Dendritic cell treated with granulocyte-macrophage colony-stimulating factor and Interleukin-4, amounts not matched to agents 40 ng/mL and 50 ng/mL, for 4 days (primary cell): ENCODE measurements at regions not wholly inside any gene's neighbourhood (a gene's known extent, or its start where the extent isn't known, plus 50 kb on each side); places are given as distances from the start of the nearest gene placed in this dataset.

Experiments
- H3K27ac Mint-ChIP-seq: one replicate; pipeline ENCODE4 v1.8.0; 2022; ENCODE audit warnings: mild to moderate bottlenecking, mixed read lengths
- H3K27me3 Mint-ChIP-seq: one replicate; pipeline ENCODE4 v1.8.0; 2022; ENCODE audit warnings: mild to moderate bottlenecking, mixed read lengths
- H3K36me3 Mint-ChIP-seq: one replicate; pipeline ENCODE4 v1.8.0; 2022; ENCODE audit warnings: low read depth, mixed read lengths
- H3K4me1 Mint-ChIP-seq: one replicate; pipeline ENCODE4 v1.8.0; 2022; ENCODE audit warnings: low read depth, mixed read lengths
- H3K4me3 Mint-ChIP-seq: one replicate; pipeline ENCODE4 v1.8.0; 2022; ENCODE audit warnings: mild to moderate bottlenecking, moderate library complexity, mixed read lengths
- H3K9me3 Mint-ChIP-seq: one replicate; pipeline ENCODE4 v1.8.0; 2022; ENCODE audit warnings: mixed read lengths
- intact Hi-C: fragments of 100-400 bp; cut with micrococcal nuclease; formaldehyde crosslinking; loops from one replicate; pipeline ENCODE4 v1.15.0; 2022

GRCh38 chr11:79822766-79823165, 381.9 kb upstream of the TENM4 start:
- Mint-ChIP-seq H3K27ac (no peak overlapping the region), H3K27me3 (no peaks in the 10 kb centered on the region), H3K4me3 (no peak overlapping the region), H3K9me3 (peaks cover 7% of the 10 kb centered on the region), H3K4me1 (no peaks in the 10 kb centered on the region), H3K36me3 (no peaks in the 10 kb centered on the region)
- intact Hi-C loops = no loop called here

GRCh38 chr11:79813551-79813950, 372.7 kb upstream of the TENM4 start:
- Mint-ChIP-seq H3K9me3 (peaks cover 42% of the 10 kb centered on the region), H3K27ac (no peak overlapping the region), H3K27me3 (no peaks in the 10 kb centered on the region), H3K36me3 (no peaks in the 10 kb centered on the region), H3K4me1 (no peaks in the 10 kb centered on the region), H3K4me3 (no peak overlapping the region)
- intact Hi-C loops = no loop called here

GRCh38 chr11:79809487-79809886, 368.7 kb upstream of the TENM4 start:
- Mint-ChIP-seq H3K4me1 (no peaks in the 10 kb centered on the region), H3K27me3 (no peaks in the 10 kb centered on the region), H3K4me3 (no peak overlapping the region), H3K9me3 (peaks cover 31% of the 10 kb centered on the region), H3K36me3 (no peaks in the 10 kb centered on the region), H3K27ac (no peak overlapping the region)
- intact Hi-C loops = no loop called here

GRCh38 chr11:79807506-79807905, 366.7 kb upstream of the TENM4 start:
- Mint-ChIP-seq H3K4me1 (no peaks in the 10 kb centered on the region), H3K36me3 (no peaks in the 10 kb centered on the region), H3K9me3 (peaks cover 39% of the 10 kb centered on the region), H3K4me3 (no peak overlapping the region), H3K27ac (no peak overlapping the region), H3K27me3 (no peaks in the 10 kb centered on the region)
- intact Hi-C loops = no loop called here

GRCh38 chr11:79796704-79797103, 355.9 kb upstream of the TENM4 start:
- H3K27ac Mint-ChIP-seq = no peak overlapping the region
- H3K4me3 Mint-ChIP-seq = no peak overlapping the region
- H3K4me1 Mint-ChIP-seq = no peaks in the 10 kb centered on the region
- intact Hi-C loops = no loop called here
- H3K36me3 Mint-ChIP-seq = no peaks in the 10 kb centered on the region
- H3K9me3 Mint-ChIP-seq = peaks cover 32% of the 10 kb centered on the region
- no peaks in the 10 kb centered on the region for H3K27me3 Mint-ChIP-seq

GRCh38 chr11:79794484-79795393, 353.9 kb upstream of the TENM4 start:
- Mint-ChIP-seq H3K36me3 (no peaks in the 10 kb centered on the region), H3K9me3 (peaks cover 22% of the 10 kb centered on the region), H3K27ac (no peak overlapping the region), H3K4me1 (no peaks in the 10 kb centered on the region), H3K4me3 (no peak overlapping the region), H3K27me3 (no peaks in the 10 kb centered on the region)
- intact Hi-C loops = no loop called here

- no peak overlapping the region for H3K4me3 Mint-ChIP-seq
- no peaks in the 10 kb centered on the region for H3K4me1 Mint-ChIP-seq
- H3K27me3 Mint-ChIP-seq = no peaks in the 10 kb centered on the region
- peaks cover 22% of the 10 kb centered on the region for H3K9me3 Mint-ChIP-seq
- no peak overlapping the region for H3K27ac Mint-ChIP-seq
- no peaks in the 10 kb centered on the region for H3K36me3 Mint-ChIP-seq
- intact Hi-C loops = no loop called here
Observed at GRCh38 chr11:79794057-79794456, 353.2 kb upstream of the TENM4 start.

GRCh38 chr11:79786961-79787360, 346.1 kb upstream of the TENM4 start:
- no peak overlapping the region for H3K4me3 Mint-ChIP-seq
- no peaks in the 10 kb centered on the region for H3K27me3 Mint-ChIP-seq
- H3K9me3 Mint-ChIP-seq = peaks cover 15% of the 10 kb centered on the region
- no peaks in the 10 kb centered on the region for H3K4me1 Mint-ChIP-seq
- intact Hi-C loops = no loop called here
- no peak overlapping the region for H3K27ac Mint-ChIP-seq
- no peaks in the 10 kb centered on the region for H3K36me3 Mint-ChIP-seq

- Mint-ChIP-seq H3K4me1 (no peaks in the 10 kb centered on the region), H3K36me3 (no peaks in the 10 kb centered on the region), H3K9me3 (peaks cover 9% of the 10 kb centered on the region), H3K27ac (no peak overlapping the region), H3K4me3 (no peak overlapping the region), H3K27me3 (no peaks in the 10 kb centered on the region)
- intact Hi-C loops = no loop called here
Observed at GRCh38 chr11:79783833-79784232, 343.0 kb upstream of the TENM4 start.

GRCh38 chr11:79768343-79768742, 327.5 kb upstream of the TENM4 start:
- Mint-ChIP-seq H3K4me3 (no peak overlapping the region), H3K36me3 (no peaks in the 10 kb centered on the region), H3K27ac (no peak overlapping the region), H3K4me1 (no peaks in the 10 kb centered on the region), H3K9me3 (no peaks in the 10 kb centered on the region), H3K27me3 (no peaks in the 10 kb centered on the region)
- intact Hi-C loops = no loop called here

GRCh38 chr11:79762279-79762921, 321.6 kb upstream of the TENM4 start:
- H3K9me3 Mint-ChIP-seq = no peaks in the 10 kb centered on the region
- no peaks in the 10 kb centered on the region for H3K36me3 Mint-ChIP-seq
- H3K4me3 Mint-ChIP-seq = no peak overlapping the region
- no peaks in the 10 kb centered on the region for H3K4me1 Mint-ChIP-seq
- intact Hi-C loops = no loop called here
- H3K27me3 Mint-ChIP-seq = no peaks in the 10 kb centered on the region
- H3K27ac Mint-ChIP-seq = no peak overlapping the region

GRCh38 chr11:79758325-79758724, 317.5 kb upstream of the TENM4 start:
- Mint-ChIP-seq H3K36me3 (no peaks in the 10 kb centered on the region), H3K9me3 (no peaks in the 10 kb centered on the region), H3K4me1 (no peaks in the 10 kb centered on the region), H3K27me3 (no peaks in the 10 kb centered on the region), H3K27ac (no peak overlapping the region), H3K4me3 (no peak overlapping the region)
- intact Hi-C loops = no loop called here

- Mint-ChIP-seq H3K27me3 (no peaks in the 10 kb centered on the region), H3K9me3 (peaks cover 8% of the 10 kb centered on the region), H3K4me3 (no peak overlapping the region), H3K36me3 (no peaks in the 10 kb centered on the region), H3K27ac (no peak overlapping the region), H3K4me1 (no peaks in the 10 kb centered on the region)
- intact Hi-C loops = no loop called here
Observed at GRCh38 chr11:79747406-79747805, 306.6 kb upstream of the TENM4 start.

- H3K27ac Mint-ChIP-seq = no peak overlapping the region
- no peaks in the 10 kb centered on the region for H3K4me1 Mint-ChIP-seq
- H3K36me3 Mint-ChIP-seq = no peaks in the 10 kb centered on the region
- H3K27me3 Mint-ChIP-seq = no peaks in the 10 kb centered on the region
- H3K9me3 Mint-ChIP-seq = peaks cover 8% of the 10 kb centered on the region
- H3K4me3 Mint-ChIP-seq = no peak overlapping the region
- intact Hi-C loops = no loop called here
Observed at GRCh38 chr11:79744941-79745340, 304.1 kb upstream of the TENM4 start.
